ENCODE measurements at regions not wholly inside any gene's neighbourhood (a gene's known extent, or its start where the extent isn't known, plus 50 kb on each side); places are given as distances from the start of the nearest gene placed in this dataset.

- TF ChIP-seq CTCF (conservative IDR thresholded peaks at IDR 0.05 in 1 of 2, IDR thresholded peaks at IDR 0.05 in 1 of 2; ENCODE audit: extremely low read depth in 1 of 2, insufficient read depth in 1 of 2, low read depth in 1 of 2, low read length in 2 of 2) (no peak), EZH2 (IDR thresholded peaks at IDR 0.05; ENCODE audit: borderline replicate concordance, low read length) (no peak)
These were observed 514.0 kb downstream of the MCTP2 start for GRCh38 chr15:94745371-94745770.
